Cardiac muscle cell (in vitro differentiated cells and primary cell): ENCODE measurements at regions not wholly inside any gene's neighbourhood (a gene's known extent, or its start where the extent isn't known, plus 50 kb on each side); places are given as distances from the start of the nearest gene placed in this dataset.

Experiments used
- DNase-seq, 2 donors: peaks; one replicate each; pipeline versions ENCODE4 v3.0.0 to v3.0.0-alpha.2; 2010 to 2017; ENCODE audit warnings: low read depth in 1 of 2, low spot score in 1 of 2
- H3K27ac ChIP-seq: fragments of 200-600 bp; sonication (generic); 2 replicates; pipeline ENCODE4 v1.5.1; 2016
- H3K27me3 ChIP-seq: fragments of 200-600 bp; sonication (generic); 2 replicates; pipeline ENCODE4 v1.6.0; 2016; ENCODE audit warnings: control low read depth
- H3K36me3 ChIP-seq: fragments of 200-600 bp; sonication (generic); 2 replicates; pipeline ENCODE4 v1.5.1; 2016; ENCODE audit warnings: control low read depth
- H3K4me1 ChIP-seq: fragments of 200-600 bp; sonication (generic); 2 replicates; pipeline ENCODE4 v1.8.1; 2017; ENCODE audit warnings: low read depth, mild to moderate bottlenecking, mixed run types
- H3K4me3 ChIP-seq: fragments of 200-600 bp; sonication (generic); 2 replicates; pipeline ENCODE4 v1.5.1; 2016; ENCODE audit warnings: mild to moderate bottlenecking
- H3K9me3 ChIP-seq: fragments of 200-600 bp; sonication (generic); 2 replicates; pipeline ENCODE4 v1.5.1; 2017; ENCODE audit warnings: low read depth, mild to moderate bottlenecking, control low read depth
- TF ChIP-seq, protein P1 (sequence below): IDR thresholded peaks from 2 replicates; pipeline ENCODE4 v1.5.1; 2012; ENCODE audit warnings: low read depth, mild to moderate bottlenecking, low read length

DNA sequence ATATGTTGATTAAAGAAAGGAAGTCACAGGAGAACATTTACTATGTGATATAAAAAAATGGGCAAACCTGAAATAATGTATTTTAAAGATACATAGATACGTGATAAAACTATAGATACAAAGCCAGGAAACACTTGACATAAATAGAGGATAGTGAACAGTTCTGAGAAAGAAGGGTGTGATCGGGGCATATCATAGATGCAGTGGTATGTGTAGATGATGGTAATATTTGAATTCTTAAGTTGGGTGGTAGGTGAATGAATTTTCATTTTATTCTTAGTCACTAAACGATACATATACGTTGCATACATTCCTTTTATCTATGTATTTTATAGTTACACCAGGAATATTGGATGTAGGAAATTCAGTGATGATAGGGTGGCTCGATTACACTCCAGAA is 138.7 kb upstream of the ARRDC3 start:
- TF ChIP-seq, protein P1, sequence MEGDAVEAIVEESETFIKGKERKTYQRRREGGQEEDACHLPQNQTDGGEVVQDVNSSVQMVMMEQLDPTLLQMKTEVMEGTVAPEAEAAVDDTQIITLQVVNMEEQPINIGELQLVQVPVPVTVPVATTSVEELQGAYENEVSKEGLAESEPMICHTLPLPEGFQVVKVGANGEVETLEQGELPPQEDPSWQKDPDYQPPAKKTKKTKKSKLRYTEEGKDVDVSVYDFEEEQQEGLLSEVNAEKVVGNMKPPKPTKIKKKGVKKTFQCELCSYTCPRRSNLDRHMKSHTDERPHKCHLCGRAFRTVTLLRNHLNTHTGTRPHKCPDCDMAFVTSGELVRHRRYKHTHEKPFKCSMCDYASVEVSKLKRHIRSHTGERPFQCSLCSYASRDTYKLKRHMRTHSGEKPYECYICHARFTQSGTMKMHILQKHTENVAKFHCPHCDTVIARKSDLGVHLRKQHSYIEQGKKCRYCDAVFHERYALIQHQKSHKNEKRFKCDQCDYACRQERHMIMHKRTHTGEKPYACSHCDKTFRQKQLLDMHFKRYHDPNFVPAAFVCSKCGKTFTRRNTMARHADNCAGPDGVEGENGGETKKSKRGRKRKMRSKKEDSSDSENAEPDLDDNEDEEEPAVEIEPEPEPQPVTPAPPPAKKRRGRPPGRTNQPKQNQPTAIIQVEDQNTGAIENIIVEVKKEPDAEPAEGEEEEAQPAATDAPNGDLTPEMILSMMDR = no peak
- DNase-seq = no peak
- H3K27ac ChIP-seq = no peak overlapping the region
- no peaks in the 10 kb centered on the region for H3K4me1 ChIP-seq
- H3K9me3 ChIP-seq = no peaks in the 10 kb centered on the region
- H3K27me3 ChIP-seq = no peaks in the 10 kb centered on the region
- no peak overlapping the region for H3K4me3 ChIP-seq
- H3K36me3 ChIP-seq = no peaks in the 10 kb centered on the region

DNA sequence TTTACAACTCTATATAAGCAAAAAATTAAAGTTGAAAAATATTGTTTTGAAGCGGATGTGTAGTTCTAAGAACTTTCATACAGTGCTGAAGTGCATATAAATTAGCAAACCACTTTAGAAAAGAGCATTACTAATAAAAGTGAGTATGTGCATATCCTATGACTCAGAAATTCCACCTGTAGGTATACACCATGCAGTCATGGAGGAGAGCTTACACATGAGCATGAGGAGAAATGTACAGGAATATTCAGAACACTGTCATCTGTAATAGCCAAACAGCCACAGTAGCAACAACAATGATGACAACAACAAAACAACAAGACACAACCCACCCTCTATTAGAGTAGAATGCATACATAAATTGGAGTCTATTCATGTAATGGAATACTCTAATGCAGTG is 138.2 kb upstream of the ARRDC3 start:
- no peaks in the 10 kb centered on the region for H3K4me1 ChIP-seq
- no peak overlapping the region for H3K4me3 ChIP-seq
- H3K36me3 ChIP-seq = no peaks in the 10 kb centered on the region
- TF ChIP-seq, protein P1 = no peak
- H3K27ac ChIP-seq = no peak overlapping the region
- H3K9me3 ChIP-seq = no peaks in the 10 kb centered on the region
- no peak for DNase-seq
- no peaks in the 10 kb centered on the region for H3K27me3 ChIP-seq

DNA sequence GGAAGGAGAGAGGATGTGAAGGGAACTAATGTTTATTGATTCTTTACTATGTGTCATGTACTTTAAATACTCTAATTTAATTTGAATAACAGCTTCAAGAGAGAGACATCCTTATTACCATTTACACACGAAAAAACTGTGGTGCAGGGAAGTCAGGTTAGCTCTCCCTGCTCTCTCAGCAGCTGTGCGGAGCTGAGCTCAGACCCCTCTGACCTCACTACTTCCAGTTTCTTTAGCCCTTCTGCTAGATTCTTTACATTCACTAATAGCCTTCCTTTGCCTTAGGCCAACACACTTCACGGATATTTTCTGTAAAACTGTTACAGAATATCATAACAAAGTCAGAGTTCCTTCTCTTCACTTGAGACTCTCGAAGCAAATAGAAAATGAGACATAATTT is 131.3 kb upstream of the ARRDC3 start:
- Histone ChIP-seq H3K4me1 (no peaks in the 10 kb centered on the region), H3K27me3 (peaks cover 3% of the 10 kb centered on the region), H3K27ac (no peak overlapping the region), H3K36me3 (no peaks in the 10 kb centered on the region), H3K4me3 (no peak overlapping the region), H3K9me3 (no peaks in the 10 kb centered on the region)
- TF ChIP-seq, protein P1 = no peak
- DNase-seq = no peak

DNA sequence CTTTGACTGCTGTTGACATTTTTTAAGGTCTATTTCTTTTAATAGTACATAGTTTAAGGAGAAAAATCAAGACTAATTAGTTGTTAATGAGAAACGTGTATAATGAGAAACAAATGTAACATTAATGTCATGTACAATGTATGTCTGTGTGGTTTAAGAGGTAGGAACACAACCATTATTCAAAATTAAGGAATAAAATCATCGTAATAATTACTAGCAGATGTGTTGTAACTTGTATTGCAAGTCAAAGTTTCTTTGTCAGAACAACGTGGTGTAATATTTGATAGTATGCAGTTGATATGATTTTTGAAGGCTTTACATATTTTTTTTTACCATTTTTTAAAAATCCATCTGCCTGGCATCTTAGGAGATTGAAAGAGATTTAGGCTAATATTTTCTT is 120.2 kb upstream of the ARRDC3 start:
- TF ChIP-seq, protein P1 = no peak
- DNase-seq = no peak
- H3K4me3 ChIP-seq = no peak overlapping the region
- H3K9me3 ChIP-seq = no peaks in the 10 kb centered on the region
- H3K4me1 ChIP-seq = no peaks in the 10 kb centered on the region
- H3K36me3 ChIP-seq = no peaks in the 10 kb centered on the region
- H3K27ac ChIP-seq = no peak overlapping the region
- peaks cover under 1% of the 10 kb centered on the region for H3K27me3 ChIP-seq

DNA sequence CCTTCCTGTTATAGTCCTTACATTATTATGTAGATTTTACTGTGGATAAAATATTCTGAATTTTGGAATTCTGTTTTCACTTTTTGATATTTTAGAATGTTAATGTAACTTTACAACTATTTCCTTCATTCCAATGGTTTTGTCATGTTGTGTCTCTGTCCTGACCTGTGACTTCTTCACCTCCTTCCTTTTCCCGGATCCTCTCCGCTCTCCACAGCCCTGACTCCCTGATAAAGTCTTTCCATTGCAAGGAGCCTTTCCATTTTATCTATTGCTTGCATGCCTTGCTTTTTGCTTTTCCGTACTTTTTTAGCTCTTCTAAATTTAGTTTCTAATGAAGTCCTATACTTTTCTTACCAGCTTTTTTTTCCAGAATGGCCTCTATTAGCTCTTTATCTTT is 117.6 kb upstream of the ARRDC3 start:
- DNase-seq = no peak
- Histone ChIP-seq H3K9me3 (no peaks in the 10 kb centered on the region), H3K36me3 (no peaks in the 10 kb centered on the region), H3K27me3 (peaks cover 4% of the 10 kb centered on the region), H3K27ac (no peak overlapping the region), H3K4me3 (no peak overlapping the region), H3K4me1 (no peaks in the 10 kb centered on the region)
- TF ChIP-seq, protein P1 = no peak
